NCI-H526 (cell line): ENCODE measurements at regions not wholly inside any gene's neighbourhood (a gene's known extent, or its start where the extent isn't known, plus 50 kb on each side); places are given as distances from the start of the nearest gene placed in this dataset.

Source experiments
- DNase-seq, 2 experiments: peaks; one replicate each; lab custom pipeline; 2025; lab: John Stamatoyannopoulos, UW

DNA sequence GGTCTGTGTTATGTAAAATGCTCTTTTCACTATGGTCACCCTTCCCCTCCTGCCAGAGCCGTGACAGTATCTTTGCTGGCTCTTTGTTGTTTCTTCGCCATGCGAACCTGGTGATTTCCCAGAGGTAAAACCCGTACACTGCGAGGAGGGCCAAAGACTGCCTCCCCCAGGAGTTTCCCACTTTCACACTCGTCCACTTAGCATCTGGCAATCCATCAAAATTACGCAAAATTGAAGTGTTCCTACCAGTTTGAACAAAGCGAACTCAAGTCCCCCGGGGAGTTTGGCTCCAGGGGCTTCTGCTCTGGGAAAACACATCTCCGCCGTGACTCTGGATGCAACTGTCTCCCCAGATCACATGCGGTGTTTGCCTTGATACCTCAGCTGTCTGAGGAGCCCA lies 239.9 kb downstream of the FAM43A start:
- DNase-seq = no peak

DNA sequence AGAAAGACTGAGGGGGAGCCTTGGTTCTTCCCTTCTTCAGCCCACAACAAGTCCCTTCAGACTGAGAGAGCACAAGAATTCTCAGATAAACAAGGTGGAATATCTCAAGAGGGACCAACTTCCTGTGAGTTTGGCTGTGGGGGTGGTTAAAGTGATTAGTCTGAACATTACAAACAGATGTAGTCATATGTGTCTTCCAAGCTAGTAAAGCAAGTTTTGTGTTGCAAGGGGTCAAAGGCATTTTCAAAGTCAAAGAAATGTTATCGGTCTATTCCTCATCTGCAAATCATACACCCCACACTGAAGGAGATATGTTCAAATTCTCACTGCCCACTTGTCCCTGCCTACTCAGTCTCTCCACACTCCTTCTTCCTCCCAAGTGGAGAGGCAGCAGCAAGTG lies 242.5 kb downstream of the FAM43A start:
- DNase-seq = no peak

DNA sequence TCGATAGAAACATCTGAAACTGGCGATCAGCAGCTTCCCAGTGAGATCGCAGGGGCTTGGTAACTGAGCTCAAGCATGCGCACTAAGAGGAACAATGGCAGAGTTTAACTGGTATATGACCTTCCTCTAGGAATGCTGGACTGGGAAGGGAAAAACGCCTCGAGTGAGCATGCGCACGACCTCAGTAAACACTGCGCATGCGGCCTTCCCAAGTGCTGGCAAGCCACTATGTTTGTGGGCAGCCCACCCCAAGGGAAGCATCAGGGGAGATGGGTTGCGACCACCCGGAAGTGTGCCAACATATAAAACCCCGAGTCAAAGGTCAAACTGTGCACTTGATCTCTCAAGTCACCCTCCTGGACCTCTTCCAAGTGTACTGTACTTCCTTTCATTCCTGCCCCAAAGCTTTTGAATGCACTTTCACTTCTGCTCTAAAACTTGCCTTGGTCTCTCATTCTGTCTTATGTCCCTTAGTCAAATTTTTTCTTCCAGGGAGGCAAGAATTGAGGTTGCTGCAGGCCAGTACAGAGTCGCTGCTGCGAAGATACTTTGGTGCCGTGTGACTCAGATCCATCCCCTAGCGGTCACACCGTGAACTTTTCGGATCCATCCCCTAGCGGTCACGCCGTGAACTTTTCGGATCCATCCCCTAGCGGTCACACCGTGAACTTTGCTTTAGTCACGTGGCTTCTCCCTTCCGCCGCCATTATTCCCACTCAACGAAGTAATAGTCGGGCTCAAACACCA lies 243.3 kb downstream of the FAM43A start:
- no peak for DNase-seq

DNA sequence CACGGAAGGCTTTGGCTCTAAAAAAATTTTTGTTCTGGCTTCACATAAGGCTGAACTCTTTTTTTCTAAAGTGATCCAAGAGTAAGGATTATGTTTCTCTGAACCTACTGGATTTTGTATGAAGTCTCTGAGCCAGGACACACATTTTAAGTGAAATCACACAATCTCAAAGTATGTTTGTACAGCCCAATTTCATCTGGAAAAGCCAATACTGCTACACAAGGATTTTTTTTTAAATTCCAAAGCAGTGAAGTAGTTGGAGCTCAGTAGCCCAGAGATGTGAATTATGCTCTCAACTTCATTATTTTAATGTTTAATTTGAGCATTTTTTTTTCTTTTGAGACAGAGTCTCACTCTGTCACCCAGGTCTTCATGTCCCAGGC lies 243.9 kb downstream of the FAM43A start:
- no peak for DNase-seq

DNA sequence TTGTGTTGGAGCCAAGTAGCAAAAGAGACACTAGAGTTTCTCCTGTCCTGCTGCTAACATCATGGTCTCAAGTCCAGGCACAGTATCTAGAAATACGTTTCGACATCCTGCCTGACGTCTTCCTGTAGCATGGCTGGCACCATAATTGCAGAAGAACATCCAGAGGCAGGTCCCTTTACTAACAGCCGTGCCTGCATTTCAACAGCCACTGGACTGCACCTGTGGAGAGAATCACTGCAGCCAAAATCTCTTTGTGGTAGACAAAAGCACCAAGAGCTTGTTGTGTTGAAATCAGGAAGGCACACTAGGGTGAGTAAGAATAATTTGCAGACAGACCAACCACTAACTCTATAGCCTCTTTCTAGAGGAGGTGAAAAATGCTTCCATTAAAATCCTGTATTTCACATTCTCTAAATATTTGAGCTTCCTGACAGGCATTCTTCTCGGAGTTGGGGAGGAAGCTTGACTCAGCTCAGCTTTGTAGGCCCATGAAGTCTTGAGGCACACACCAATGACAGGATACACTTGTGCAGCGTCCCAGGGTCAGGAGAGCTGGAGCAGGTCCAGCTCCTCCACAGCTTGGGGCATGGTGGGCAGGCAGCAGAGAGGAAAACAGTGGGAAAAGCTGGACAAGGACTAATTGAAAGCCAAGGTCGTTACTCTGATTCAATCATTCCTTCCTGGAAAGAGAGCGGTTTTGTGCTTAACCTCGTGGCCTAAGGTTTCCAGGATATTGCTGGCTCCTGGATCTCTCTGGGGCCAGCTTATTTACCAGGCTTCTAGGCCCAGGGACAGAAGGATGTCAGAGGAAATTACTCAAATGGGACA lies 244.9 kb downstream of the FAM43A start:
- DNase-seq = no peak

DNA sequence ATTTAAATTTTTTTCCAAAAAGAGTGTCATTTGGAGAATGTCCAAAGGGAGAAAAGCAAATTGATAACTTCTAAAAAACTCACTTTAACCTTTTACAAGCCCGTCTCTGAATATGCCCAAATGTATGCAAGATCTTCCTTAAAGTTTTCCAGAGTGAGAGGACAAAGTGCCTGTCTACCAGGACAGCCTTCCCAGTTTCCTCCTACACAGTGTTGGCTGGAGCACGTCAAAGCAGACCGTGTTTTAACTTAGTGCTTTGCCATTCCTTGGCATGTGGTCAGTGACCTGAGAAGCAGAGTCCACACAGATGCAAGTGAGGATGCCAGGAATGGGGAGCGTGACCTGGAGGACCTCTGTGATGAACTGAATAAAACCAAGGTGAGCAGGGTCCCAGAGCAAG lies 245.7 kb downstream of the FAM43A start:
- DNase-seq = no peak

DNA sequence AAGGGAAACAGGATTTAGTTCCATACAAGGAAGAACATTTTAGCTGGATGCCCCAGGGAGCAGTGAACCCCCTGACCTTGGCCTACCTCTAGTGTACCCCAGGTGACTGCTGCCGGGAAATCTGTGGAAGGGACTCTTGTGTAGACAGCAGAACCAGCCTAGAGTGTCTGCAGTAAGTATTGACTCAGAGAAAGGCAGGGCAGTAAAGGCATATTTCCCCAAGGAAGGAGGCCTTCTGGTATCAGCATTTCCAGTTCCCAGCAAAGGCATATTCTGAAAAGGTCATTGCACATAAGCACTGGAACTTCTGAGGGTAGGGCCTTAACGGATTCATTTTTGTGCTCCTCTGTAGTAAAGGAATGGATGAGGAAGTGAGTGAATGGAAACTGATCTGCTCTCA lies 246.2 kb downstream of the FAM43A start:
- DNase-seq = no peak

DNA sequence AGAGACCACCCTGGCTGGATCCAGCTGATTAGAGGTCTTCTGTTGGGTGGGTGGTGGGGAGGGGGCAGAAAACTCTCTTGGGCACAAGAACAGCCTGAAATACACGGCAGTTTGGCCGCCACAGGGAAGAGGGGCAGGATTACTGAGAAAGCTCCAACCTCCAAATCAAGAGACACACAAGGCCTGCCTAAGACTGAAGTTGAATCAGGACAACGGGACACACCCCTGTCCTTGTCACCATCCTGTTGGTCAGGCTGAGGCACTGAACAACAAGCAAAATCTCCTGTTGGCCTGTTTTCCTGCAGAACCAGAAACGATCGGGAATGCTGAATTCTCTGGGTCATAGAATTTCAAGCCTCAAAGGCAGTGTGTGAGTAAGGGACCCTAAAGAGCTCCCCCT lies 247.8 kb downstream of the FAM43A start:
- DNase-seq = no peak

DNA sequence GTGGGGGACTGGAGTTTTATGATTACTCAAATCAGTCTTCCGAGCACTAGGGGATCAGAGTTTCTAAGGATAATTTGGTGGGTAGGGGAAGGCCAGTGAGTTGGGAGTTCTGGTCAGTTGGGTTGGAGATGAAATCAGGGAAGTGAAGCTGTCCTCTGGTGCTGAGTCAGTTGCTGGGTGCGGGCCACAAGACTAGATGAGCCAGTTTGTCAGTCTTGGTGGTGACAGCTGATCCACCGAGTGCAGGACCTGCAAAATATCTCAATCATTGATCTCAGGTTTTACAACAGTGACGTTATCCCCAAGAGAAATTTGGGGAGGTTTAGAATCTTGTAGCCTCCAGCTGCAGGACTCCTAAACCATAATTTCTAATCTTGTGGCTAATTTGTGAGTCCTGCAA lies 249.4 kb downstream of the FAM43A start:
- no peak for DNase-seq

DNA sequence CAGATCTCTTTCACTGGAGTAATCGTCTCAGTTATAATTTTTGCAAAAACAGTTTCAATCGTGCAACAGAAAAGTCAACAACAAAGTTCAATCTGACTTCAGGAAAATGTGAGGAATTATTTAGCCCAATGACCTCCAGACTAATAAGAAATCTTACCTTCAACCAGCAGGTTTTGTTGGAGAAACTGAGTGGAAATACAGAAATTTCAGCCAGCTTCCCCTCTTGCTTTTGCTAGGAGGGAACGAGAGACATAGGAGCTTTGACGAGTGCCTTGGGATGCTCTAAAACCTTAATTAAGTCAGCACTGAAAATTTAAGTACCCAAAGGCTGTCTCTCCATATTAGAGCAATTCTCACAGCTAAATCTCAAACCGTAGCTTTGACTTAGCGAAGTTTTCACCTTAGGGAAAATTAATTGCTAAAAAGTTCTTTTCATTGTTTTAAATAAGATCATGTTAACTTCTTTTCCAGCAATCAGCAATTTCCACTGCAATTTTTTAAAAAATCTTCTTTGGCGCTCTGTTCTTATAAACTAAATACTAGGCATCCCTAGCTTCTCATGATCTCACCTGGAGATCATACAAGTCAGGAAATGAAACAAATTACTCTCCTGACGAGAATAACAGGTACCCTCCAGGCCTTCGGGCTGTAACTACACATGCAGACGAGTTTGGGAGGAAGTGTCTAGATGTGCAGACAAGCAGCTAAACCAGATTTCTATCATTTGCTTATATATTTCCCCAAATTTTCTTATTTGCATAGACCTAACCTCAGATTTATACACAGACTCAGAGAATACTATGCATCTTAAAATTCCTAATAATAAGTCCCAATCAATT lies 250.2 kb downstream of the FAM43A start:
- no peak for DNase-seq

DNA sequence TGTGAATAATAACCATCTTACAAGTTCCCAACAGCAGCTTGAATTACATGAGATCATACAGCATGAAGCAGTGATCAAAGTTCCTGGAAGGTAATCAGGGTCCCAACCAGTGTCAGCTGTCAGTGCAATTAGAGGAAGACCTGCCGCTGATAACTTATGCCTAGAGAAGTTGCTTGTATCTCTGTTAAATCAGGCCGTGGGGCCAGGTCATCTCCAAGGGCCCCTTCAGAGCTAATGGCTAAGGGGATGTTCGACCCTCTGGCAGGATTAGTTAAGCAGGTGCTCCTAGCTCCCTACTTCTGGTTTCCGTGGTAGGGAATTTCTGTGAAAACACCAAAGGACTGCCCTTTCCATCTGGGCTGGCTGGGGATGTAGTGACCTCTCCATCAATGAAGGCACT lies 251.0 kb downstream of the FAM43A start:
- no peak for DNase-seq

DNA sequence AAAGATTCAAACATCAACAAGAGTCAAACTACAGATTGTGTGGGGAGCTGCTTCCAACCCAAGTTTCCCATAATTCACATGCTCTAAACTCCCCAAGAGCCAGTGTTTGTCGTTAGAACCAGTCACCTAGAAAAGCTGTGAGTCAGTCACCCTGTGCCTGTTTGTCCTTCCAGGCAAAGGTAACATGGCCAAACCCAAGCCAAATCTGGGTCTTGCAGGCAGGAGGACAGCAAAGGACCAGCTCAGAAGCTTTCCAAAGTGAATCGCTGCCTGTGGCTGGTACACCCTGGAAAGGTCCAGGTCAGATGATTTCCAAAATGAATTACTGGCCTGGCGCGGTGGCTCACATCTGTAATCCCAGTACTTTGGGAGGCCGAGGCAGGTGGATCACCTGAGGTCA lies 251.5 kb downstream of the FAM43A start:
- no peak for DNase-seq

DNA sequence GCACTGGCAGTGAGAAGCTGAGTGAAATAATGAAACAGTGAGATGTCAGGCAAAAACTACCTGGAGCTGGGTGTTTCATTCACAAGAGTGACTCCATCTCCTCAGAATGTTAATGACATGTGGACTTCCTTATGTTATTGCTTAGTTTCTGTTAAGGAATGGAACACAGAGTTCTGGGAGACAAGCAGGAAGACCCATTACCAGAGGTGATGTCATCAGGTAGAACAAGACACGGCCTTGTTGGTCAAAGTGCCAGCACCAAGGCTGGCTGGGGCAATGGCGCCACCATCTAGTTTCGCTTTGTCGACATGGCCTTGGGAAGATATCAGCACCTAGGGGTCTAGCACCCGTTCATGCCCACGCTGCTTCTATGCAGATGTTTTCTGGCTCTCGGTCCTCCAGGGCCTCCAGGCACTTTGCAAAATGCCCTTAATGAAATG lies 252.2 kb downstream of the FAM43A start:
- no peak for DNase-seq

DNA sequence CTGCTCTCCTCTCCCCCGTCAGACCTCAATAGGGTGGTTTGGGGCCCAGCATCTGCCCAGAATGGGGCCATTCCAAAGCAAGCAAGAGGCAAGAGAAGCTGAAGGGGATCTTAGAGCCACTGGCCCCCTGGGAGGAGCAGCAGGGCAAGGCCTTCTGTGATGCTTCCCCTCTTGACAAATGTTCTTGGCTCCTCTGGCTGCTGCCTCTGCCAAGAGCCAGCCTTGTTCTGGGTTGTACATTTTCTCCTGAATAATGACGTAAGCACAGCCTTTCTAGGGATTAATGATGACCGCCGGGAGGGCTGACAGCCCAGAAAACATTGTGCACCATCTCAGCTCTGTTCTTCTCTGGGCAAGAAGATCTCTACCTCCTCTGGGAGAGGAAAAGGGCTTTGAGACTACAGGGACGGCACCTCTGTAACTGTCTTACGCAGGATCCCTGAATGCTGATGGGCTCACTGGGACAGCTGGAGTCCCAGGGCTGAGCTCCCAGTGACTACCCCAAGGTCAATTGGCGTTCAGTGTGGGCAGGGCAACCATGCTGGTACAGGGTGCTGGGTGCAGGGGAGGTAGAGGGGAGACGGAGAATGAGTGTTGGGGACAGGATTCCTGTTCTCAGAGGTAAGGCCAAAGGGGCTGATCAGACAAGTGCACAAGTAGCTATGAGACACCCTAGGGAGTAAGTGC lies 253.3 kb downstream of the FAM43A start:
- DNase-seq = no peak

DNA sequence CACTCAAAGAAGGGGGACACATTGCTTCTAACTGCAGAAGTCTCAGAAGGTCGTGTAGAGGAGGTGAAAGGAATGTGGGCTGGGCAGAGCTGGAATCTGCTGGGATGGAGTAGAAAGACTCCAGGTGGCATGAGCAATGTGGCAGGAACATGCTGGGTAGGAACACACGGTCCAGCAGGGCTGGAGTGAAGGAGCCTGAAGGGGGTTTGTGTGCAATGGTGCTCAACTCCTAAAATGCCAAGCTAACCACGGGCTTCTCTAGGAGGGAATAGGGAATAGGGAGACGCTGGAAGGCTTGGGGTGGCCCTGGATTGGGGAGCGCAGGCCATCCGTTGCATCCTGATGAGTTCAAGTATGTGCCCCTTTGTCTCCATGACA lies 253.8 kb downstream of the FAM43A start:
- DNase-seq = no peak

DNA sequence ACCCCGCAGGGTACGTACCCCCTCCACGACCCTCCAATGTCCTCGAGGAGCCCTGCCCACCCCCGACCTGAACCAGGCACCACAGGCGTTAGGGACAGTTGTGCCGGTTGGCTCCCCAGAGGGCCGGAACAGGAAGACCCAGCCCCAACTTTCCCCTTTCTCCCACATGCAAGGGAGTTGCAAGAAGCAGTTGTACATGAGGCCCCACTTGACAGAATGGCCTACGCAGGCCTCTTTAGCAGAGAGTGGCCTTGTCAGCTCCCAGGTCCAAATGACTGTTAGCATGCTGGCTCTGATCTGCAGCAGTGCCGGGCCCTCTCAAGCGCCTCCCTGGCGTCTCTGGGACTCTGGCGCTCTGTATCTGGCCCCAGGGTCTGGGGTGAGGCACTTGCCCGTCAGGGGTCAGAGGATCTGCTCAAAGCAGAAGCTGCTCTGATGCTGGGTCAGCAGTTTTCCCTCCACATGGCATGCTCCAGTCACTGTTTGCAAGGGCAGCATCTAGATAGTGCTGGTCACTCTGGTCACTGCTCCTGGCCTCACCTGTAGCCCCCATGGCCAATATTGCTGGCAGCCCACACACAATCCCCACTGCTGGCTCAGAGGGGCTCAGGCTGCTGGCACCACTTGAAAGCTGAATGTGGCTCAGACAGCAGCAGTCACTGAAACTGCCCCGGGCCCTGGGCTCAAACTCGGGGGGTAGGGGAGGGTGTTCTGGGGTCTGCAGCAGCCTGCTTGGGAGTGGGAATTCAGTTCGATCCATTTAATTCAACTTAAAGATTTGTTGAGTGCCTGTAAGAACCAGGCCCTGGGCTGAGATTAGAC lies 254.5 kb downstream of the FAM43A start:
- no peak for DNase-seq

DNA sequence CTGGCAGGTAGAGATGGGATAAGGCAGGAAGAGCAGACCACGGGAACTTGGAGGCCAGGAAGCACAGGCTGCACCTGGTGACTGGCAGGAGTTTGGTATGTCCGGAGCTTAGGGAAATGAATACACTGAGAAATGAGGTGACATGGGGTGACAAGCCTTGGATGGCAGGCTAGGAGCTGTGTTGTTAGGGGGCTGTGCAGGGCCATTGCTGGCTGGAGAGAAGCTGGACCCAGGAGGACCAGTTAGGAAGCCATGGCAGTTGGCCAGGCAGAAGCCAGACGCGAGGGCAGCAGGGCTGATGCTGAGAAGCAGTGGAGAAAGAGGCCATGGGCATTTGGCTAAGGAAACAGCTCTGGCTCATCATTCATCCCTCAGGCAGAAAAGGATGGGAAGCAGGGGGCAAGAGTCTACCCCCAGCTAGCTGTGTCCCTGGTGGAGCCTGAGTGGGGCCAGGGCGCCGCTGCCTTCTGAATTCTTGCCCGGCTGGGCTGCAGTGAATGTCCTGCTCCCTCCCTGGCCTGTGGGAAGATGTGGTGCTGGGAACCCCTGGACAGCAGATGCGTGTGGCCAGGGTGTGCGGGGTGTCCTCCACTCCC lies 255.8 kb downstream of the FAM43A start:
- DNase-seq = no peak

DNA sequence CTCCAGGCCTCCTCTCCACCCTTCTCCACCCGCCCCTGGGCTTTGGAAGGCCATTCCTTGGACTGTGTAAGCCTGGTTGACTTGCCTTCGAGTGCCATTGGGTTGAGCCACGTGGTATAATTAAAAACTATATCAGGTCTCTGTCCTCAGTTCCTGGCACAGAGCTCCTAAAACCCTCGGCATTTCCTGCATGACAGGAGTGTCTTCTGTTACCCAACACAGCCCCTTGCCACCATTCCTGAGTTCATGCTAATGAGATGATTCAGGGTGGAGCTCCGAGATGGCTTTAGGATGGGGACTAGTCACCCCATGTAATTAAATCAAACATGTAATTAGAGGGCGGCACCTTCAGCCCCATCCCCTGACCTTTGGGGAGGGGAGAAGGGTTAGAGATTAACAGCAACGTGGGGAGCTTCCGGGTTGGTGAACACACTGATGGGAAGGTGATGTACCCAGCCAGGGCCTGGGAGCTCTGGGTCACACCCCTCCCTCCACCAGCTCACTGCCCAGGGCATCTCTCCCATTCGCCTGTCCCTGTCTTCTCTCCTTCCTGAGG lies 256.4 kb downstream of the FAM43A start:
- DNase-seq = no peak

DNA sequence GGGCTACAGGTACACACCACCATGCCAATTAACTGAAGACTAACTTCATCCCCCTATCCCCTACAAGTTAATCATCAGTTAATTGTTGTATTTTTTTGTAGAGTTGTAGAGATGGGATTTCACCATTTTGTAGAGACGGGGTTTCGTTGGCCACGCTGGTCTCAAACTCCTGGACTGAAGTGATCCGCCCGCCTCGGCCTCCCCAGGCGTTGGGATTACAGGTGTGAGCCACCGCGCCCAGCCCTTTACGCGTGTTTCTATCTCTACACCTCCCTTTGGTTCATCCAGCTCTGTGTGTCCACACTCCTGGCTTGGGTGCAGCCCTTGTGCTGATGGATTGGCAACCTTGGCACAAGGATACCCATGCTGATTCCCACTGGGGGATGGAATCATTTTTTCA lies 258.8 kb downstream of the FAM43A start:
- no peak for DNase-seq

DNA sequence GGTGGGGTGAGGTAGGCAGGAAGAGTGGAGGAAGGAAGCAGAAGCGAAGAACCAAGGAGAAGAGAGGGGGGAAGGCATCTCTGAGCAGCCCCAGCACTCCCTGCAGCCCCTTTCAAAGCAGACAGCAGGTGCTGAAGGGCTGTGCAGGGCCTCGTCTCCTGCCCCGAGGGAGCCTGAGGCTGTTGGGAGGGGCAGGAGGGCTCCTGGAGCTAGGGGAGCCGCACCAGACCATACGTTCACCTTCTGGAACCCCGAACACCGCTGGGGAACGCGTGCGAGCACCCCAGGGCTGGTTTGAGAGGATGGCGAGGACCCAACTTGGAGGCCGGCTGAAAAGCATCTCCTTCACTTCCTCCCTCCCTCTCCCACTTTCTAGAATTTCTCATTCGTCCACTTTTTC lies 259.8 kb downstream of the FAM43A start:
- no peak for DNase-seq

DNA sequence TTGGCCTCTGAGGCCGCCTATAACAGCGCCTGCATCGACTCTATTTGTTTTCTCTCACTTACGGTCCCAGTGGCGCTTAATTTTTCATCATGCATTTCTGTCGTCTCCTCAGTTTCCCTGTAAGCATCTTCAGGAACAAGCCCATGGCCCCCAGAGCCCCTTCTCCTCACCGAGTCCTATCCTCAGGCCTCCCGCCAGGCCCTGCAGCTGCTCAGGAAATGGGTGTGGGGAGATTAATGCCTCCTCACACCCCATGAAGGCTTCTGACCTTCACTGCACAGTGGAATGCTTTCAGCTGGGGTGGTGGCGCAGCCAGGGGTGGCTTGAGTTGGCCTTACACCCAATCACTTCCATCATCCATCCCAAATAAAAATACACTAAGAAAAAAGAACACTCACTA lies 260.4 kb downstream of the FAM43A start:
- no peak for DNase-seq
